ENCODE measurements at regions not wholly inside any gene's neighbourhood (a gene's known extent, or its start where the extent isn't known, plus 50 kb on each side); places are given as distances from the start of the nearest gene placed in this dataset.

- CTCF ChIA-PET: no interaction called here
- H3K9me3 Mint-ChIP-seq: peaks cover 3% of the 10 kb centered on the region
- H3K27me3 Mint-ChIP-seq: no peaks in the 10 kb centered on the region
- intact Hi-C loops (cut with micrococcal nuclease): no loop called here
- no peaks in the 10 kb centered on the region for H3K4me1 Mint-ChIP-seq (ENCODE audit: low read depth)
- H3K27ac Mint-ChIP-seq: no peak overlapping the region
- DNase-seq (no peak), ATAC-seq (no peak)
- H3K36me3 Mint-ChIP-seq (ENCODE audit: low read depth): no peaks in the 10 kb centered on the region
- peak; percentile 52 for TF ChIP-seq CTCF (IDR thresholded peaks at IDR 0.05)
- H3K4me3 Mint-ChIP-seq: no peak overlapping the region
- POLR2A ChIA-PET: no interaction called here
These were observed 602.8 kb downstream of the ALG10 start for GRCh38 chr12:34625116-34625515.

- intact Hi-C loops (cut with micrococcal nuclease): no loop called here
- Mint-ChIP-seq H3K27me3 (no peaks in the 10 kb centered on the region), H3K36me3 (ENCODE audit: low read depth) (no peaks in the 10 kb centered on the region), H3K9me3 (peaks cover 3% of the 10 kb centered on the region), H3K4me1 (ENCODE audit: low read depth) (no peaks in the 10 kb centered on the region), H3K4me3 (no peak overlapping the region), H3K27ac (no peak overlapping the region)
- POLR2A ChIA-PET: no interaction called here
- TF ChIP-seq CTCF (IDR thresholded peaks at IDR 0.05): no peak
- no peak for ATAC-seq
- CTCF ChIA-PET: interaction anchor here (0.6 kb wide), 1 partner anchor 476 kb away, joined by 3 read pairs; no protein-coding TSS in a partner anchor
- DNase-seq: no peak
These were observed 604.3 kb downstream of the ALG10 start for GRCh38 chr12:34626363-34627157.

All from activated CD8-positive, alpha-beta T cell treated with anti-CD3 and anti-CD28 coated beads for 36 hours (primary cell).